Stomach (tissue), 4 donors: ENCODE measurements at regions not wholly inside any gene's neighbourhood (a gene's known extent, or its start where the extent isn't known, plus 50 kb on each side); places are given as distances from the start of the nearest gene placed in this dataset.

ENCODE experiments used
- POLR2A ChIP-seq, 4 donors: fragments of 450-650 bp; IDR thresholded peaks; one replicate each; pipeline ENCODE4 v1.6.1; 2016; ENCODE audit warnings: antibody characterized with exemption in 4 of 4, control low read depth in 2 of 4, mild to moderate bottlenecking in 1 of 4, moderate library complexity in 1 of 4
- TF ChIP-seq, protein P1 (sequence below), 7 experiments: fragments of 450-650 bp in 4 of 7; fragments of 200-600 bp in 3 of 7; sonication (generic) in 3 of 7; IDR thresholded peaks; one replicate each; pipeline ENCODE4 v1.5.1; 2016 to 2019; ENCODE audit warnings: antibody characterized with exemption in 7 of 7, control low read depth in 2 of 7, mild to moderate bottlenecking in 1 of 7

- TF ChIP-seq POLR2A (IDR thresholded peaks at IDR 0.05), result no peak
- TF ChIP-seq, protein P1, sequence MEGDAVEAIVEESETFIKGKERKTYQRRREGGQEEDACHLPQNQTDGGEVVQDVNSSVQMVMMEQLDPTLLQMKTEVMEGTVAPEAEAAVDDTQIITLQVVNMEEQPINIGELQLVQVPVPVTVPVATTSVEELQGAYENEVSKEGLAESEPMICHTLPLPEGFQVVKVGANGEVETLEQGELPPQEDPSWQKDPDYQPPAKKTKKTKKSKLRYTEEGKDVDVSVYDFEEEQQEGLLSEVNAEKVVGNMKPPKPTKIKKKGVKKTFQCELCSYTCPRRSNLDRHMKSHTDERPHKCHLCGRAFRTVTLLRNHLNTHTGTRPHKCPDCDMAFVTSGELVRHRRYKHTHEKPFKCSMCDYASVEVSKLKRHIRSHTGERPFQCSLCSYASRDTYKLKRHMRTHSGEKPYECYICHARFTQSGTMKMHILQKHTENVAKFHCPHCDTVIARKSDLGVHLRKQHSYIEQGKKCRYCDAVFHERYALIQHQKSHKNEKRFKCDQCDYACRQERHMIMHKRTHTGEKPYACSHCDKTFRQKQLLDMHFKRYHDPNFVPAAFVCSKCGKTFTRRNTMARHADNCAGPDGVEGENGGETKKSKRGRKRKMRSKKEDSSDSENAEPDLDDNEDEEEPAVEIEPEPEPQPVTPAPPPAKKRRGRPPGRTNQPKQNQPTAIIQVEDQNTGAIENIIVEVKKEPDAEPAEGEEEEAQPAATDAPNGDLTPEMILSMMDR (IDR thresholded peaks at IDR 0.05), result no peak
Measured at GRCh38 chr3:182524711-182525401, 268.4 kb upstream of the ATP11B start.
